A549 (cell line): ENCODE measurements at regions not wholly inside any gene's neighbourhood (a gene's known extent, or its start where the extent isn't known, plus 50 kb on each side); places are given as distances from the start of the nearest gene placed in this dataset.

Experiments used
- ATAC-seq, 2 experiments: fragments of 200-7000 bp in 1 of 2; fragments of >200 bp in 1 of 2; cut with Nextera tagmentation in 1 of 2; cut with Tn5 transposase in 1 of 2; 3 replicates each; pipeline versions ENCODE4 v1.8.0 to v1.9.1; 2018 to 2020; ENCODE audit warnings: mild to moderate bottlenecking in 1 of 2, moderate library complexity in 1 of 2
- CTCF ChIA-PET: fragments of 300-600 bp; sonication (Branson Sonifier 250); formaldehyde crosslinking; extraction: SDS; loops from one replicate; lab custom pipeline; 2021; ENCODE audit warnings: antibody characterized with exemption, inconsistent platforms; lab: Yijun Ruan, JAX
- POLR2A ChIA-PET: fragments of 350-600 bp; formaldehyde crosslinking; extraction: SDS; loops from one replicate; lab custom pipeline; 2021; ENCODE audit warnings: antibody characterized with exemption, inconsistent platforms; lab: Yijun Ruan, JAX
- DNase-seq, 2 experiments: peaks; one replicate each; pipeline versions ENCODE4 v3.0.0 to v3.0.0-alpha.2; 2011 to 2016; ENCODE audit warnings: low read depth in 1 of 2, low spot score in 1 of 2
- FAIRE-seq: peaks from 2 replicates; lab custom pipeline; 2011; peaks lifted over from hg19 to GRCh38; lab: Jason Lieb, UNC
- H3K27ac ChIP-seq, 2 experiments: fragments of >200 bp; sonication (Bioruptor Twin); formaldehyde crosslinking; 3 replicates each; pipeline ENCODE4 v1.5.1; 2016 to 2017
- H3K4me1 ChIP-seq: fragments of >200 bp; sonication (Bioruptor Twin); formaldehyde crosslinking; 3 replicates; pipeline ENCODE4 v1.6.1; 2016
- H3K4me2 ChIP-seq: fragments of >200 bp; sonication (Bioruptor Twin); formaldehyde crosslinking; 3 replicates; pipeline ENCODE4 v1.6.1; 2016
- H3K4me3 ChIP-seq: fragments of >200 bp; sonication (Bioruptor Twin); formaldehyde crosslinking; 3 replicates; pipeline ENCODE4 v1.5.1; 2016
- H3K9me3 ChIP-seq: fragments of >200 bp; sonication (Bioruptor Twin); formaldehyde crosslinking; 3 replicates; pipeline ENCODE4 v1.6.1; 2016
- BCL3 ChIP-seq: fragments of >200 bp; sonication (Bioruptor Twin); formaldehyde crosslinking; IDR thresholded peaks from 3 replicates; pipeline ENCODE4 v1.6.1; 2016
- CEBPB ChIP-seq, 2 experiments: fragments of >200 bp in 1 of 2; sonication (Bioruptor Twin) in 1 of 2; formaldehyde crosslinking in 1 of 2; IDR thresholded peaks; 2 replicates each; pipeline ENCODE4 v1.6.1; 2012 to 2016
- CHD2 ChIP-seq: fragments of 150-350 bp; IDR thresholded peaks from 2 replicates; pipeline ENCODE4 v1.6.1; 2014; ENCODE audit warnings: low read length; ENCODE audit not compliant: partially characterized antibody
- E2F6 ChIP-seq: IDR thresholded peaks from 2 replicates; pipeline ENCODE4 v1.6.1; 2012; ENCODE audit warnings: low read depth, borderline replicate concordance
- EP300 ChIP-seq, 2 experiments: fragments of >200 bp; sonication (Bioruptor Twin); formaldehyde crosslinking; IDR thresholded peaks; 2 replicates in 1 of 2; 3 replicates in 1 of 2; pipeline ENCODE4 v1.6.1; 2016 to 2017
- HDAC2 ChIP-seq: fragments of 200-600 bp; sonication (generic); IDR thresholded peaks from 2 replicates; pipeline ENCODE4 v1.6.1; 2016
- HEYL ChIP-seq: fragments of 250-450 bp; sonication (Bioruptor Pico); IDR thresholded peaks from 2 replicates; pipeline ENCODE4 v1.8.0; 2021; ENCODE audit warnings: mild to moderate bottlenecking, moderate library complexity
- MAX ChIP-seq: IDR thresholded peaks from 2 replicates; pipeline ENCODE4 v1.6.1; 2012
- NFE2L2 ChIP-seq: fragments of 150-350 bp; conservative IDR thresholded peaks from 2 replicates; pipeline ENCODE4 v1.6.1; 2014; ENCODE audit warnings: low read length
- PBX3 ChIP-seq: IDR thresholded peaks from 2 replicates; pipeline ENCODE4 v1.6.1; 2012
- POLR2A ChIP-seq: IDR thresholded peaks from 2 replicates; pipeline ENCODE4 v1.6.1; 2012; ENCODE audit warnings: mild to moderate bottlenecking, low read length
- RAD21 ChIP-seq, 2 experiments: fragments of >200 bp in 1 of 2; sonication (Bioruptor Twin) in 1 of 2; formaldehyde crosslinking in 1 of 2; IDR thresholded peaks in 1 of 2; conservative IDR thresholded peaks in 1 of 2; 2 replicates in 1 of 2; 3 replicates in 1 of 2; pipeline ENCODE4 v1.6.1; 2012 to 2018; ENCODE audit warnings: inconsistent platforms in 1 of 2
- RARB ChIP-seq: fragments of 250-450 bp; sonication (Bioruptor Pico); IDR thresholded peaks from 2 replicates; pipeline ENCODE4 v1.8.0; 2021; ENCODE audit warnings: mild to moderate bottlenecking, moderate library complexity
- REST ChIP-seq: fragments of 200-600 bp; sonication (generic); IDR thresholded peaks from 2 replicates; pipeline ENCODE4 v1.6.1; 2016; ENCODE audit warnings: antibody characterized with exemption, mild to moderate bottlenecking, moderate library complexity
- TP53 ChIP-seq: fragments of 250-450 bp; sonication (Bioruptor Pico); IDR thresholded peaks from 2 replicates; pipeline ENCODE4 v1.5.0; 2021; ENCODE audit warnings: mild to moderate bottlenecking, moderate library complexity
- ZC3H11A ChIP-seq: fragments of 450-650 bp; IDR thresholded peaks from 2 replicates; pipeline ENCODE4 v1.6.1; 2014; ENCODE audit warnings: antibody characterized with exemption, mild to moderate bottlenecking
- WGBS: methylation state at CpG from one replicate; pipeline ENCODE4 v1.1.6; 2017; ENCODE audit errors: missing lambda C conversion rate; 5-methylcytosine and 5-hydroxymethylcytosine counted together
- TF ChIP-seq, protein P1 (sequence below): fragments of >200 bp; sonication (Bioruptor Twin); formaldehyde crosslinking; IDR thresholded peaks from 3 replicates; pipeline ENCODE4 v1.5.1; 2016

- CTCF ChIA-PET, result no interaction called here
- TF ChIP-seq TP53 (CRISPR knock-in tag) (no peak), EP300 (IDR thresholded peaks at IDR 0.05) (no peak), HEYL (CRISPR knock-in tag) (no peak), REST (no peak), CEBPB (IDR thresholded peaks at IDR 0.05) (no peak)
- TF ChIP-seq, all 56 proteins: peak for 0
- POLR2A ChIA-PET, result no interaction called here
- Histone ChIP-seq H3K4me2 (no peak overlapping the region), H3K4me1 (no peaks in the 10 kb centered on the region), H3K9me3 (peaks cover 13% of the 10 kb centered on the region; the same call in 2 of the 3 replicates), H3K27ac (no peak overlapping the region), H3K4me3 (no peak overlapping the region)
- FAIRE-seq, result no peak
- WGBS, result 17% methylated on average over 1 of the region's 3 CpGs
- no peak for ATAC-seq
- no peak for DNase-seq
Measured at GRCh38 chr2:161480123-161480522, 64.0 kb downstream of the TBR1 start.

DNA sequence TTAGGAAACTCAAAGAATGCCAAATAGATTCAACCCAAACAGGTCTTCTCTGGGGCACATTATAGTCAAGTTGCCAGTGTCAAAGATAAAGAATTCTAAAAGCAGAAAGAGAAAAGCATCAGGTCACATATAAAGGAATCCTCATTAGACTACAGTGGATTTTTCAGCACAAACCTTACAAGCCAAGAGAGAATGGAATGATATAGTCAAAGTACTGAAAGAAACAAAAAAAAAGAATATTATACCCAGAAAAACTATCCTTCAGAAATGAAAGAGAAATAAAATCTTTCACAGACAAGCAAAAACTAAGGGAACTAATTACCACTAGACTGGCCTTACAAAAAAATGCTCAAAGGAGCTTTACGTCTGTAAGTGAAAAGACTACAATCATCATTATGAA, 65.5 kb downstream of the TBR1 start:
- Histone ChIP-seq H3K27ac (no peak overlapping the region), H3K4me3 (no peak overlapping the region), H3K4me2 (no peak overlapping the region), H3K4me1 (no peaks in the 10 kb centered on the region), H3K9me3 (peaks cover 13% of the 10 kb centered on the region; the same call in 2 of the 3 replicates)
- no peak for TF ChIP-seq NFE2L2
- no peak for TF ChIP-seq RAD21 (conservative IDR thresholded peaks at IDR 0.05 in 1 of 2, IDR thresholded peaks at IDR 0.05 in 1 of 2)
- TF ChIP-seq, protein P1, sequence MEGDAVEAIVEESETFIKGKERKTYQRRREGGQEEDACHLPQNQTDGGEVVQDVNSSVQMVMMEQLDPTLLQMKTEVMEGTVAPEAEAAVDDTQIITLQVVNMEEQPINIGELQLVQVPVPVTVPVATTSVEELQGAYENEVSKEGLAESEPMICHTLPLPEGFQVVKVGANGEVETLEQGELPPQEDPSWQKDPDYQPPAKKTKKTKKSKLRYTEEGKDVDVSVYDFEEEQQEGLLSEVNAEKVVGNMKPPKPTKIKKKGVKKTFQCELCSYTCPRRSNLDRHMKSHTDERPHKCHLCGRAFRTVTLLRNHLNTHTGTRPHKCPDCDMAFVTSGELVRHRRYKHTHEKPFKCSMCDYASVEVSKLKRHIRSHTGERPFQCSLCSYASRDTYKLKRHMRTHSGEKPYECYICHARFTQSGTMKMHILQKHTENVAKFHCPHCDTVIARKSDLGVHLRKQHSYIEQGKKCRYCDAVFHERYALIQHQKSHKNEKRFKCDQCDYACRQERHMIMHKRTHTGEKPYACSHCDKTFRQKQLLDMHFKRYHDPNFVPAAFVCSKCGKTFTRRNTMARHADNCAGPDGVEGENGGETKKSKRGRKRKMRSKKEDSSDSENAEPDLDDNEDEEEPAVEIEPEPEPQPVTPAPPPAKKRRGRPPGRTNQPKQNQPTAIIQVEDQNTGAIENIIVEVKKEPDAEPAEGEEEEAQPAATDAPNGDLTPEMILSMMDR, result no peak
- WGBS, result 41% methylated on average over 1 of the region's 1 CpG
- no peak for DNase-seq
- POLR2A ChIA-PET, result no interaction called here
- no peak for ATAC-seq
- no peak for FAIRE-seq
- CTCF ChIA-PET, result no interaction called here

DNA sequence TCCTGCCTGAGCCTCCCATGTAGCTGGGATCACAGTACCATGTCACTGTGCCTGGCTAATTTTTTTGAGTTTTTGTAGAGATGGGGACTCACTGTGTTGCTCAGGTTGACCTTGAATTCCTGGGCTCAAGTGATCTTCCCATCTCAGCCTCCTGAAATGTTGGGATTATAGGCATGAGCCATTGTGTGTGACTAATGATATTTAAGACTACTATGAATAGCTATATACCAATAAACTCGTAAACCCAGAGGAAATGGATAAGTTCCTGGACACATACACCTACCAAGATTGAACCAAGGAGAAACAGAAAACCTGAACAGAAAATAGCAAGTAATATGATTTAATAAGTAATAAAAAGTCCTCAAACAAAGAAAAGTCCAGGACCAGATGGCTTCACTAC, 68.0 kb downstream of the TBR1 start:
- no peak overlapping the region for H3K27ac ChIP-seq
- DNase-seq, result no peak
- ChIA-PET CTCF (no interaction called here), POLR2A (no interaction called here)
- H3K9me3 ChIP-seq, result peaks cover 13% of the 10 kb centered on the region; the same call in 2 of the 3 replicates
- no peak for ATAC-seq
- WGBS, result 0% methylated on average over 1 of the region's 1 CpG
- no peak for TF ChIP-seq PBX3
- TF ChIP-seq RARB (CRISPR knock-in tag), result no peak
- no peak for TF ChIP-seq CHD2
- no peak for TF ChIP-seq E2F6
- no peak for TF ChIP-seq ZC3H11A
- TF ChIP-seq HDAC2, result no peak
- TF ChIP-seq BCL3, result no peak
- no peak for TF ChIP-seq MAX
- TF ChIP-seq POLR2A, result no peak
- no peak overlapping the region for H3K4me3 ChIP-seq
- no peaks in the 10 kb centered on the region for H3K4me1 ChIP-seq
- no peak for FAIRE-seq
- no peak overlapping the region for H3K4me2 ChIP-seq
